CD14-positive monocyte (primary cell): ENCODE measurements at regions not wholly inside any gene's neighbourhood (a gene's known extent, or its start where the extent isn't known, plus 50 kb on each side); places are given as distances from the start of the nearest gene placed in this dataset.

Experiments
- DNase-seq, 3 donors: peaks; one replicate each; pipeline ENCODE4 v3.0.0-alpha.2; 2011 to 2022
- H2AFZ ChIP-seq: 2 replicates; pipeline ENCODE4 v1.6.0; 2012; ENCODE audit warnings: mild to moderate bottlenecking, low read depth, low read length, inconsistent platforms; ENCODE audit not compliant: insufficient read depth, poor library complexity, severe bottlenecking
- H3K27ac ChIP-seq, 2 donors: 1 replicate in 1 of 2; 2 replicates in 1 of 2; pipeline ENCODE4 v1.5.1; 2012 to 2013; ENCODE audit warnings: low read length in 2 of 2, control low read depth in 1 of 2, inconsistent platforms in 1 of 2, low read depth in 1 of 2, mild to moderate bottlenecking in 1 of 2
- H3K27me3 ChIP-seq, 2 donors: one replicate each; pipeline versions ENCODE4 v1.6.0 to v1.6.1; 2011 to 2013; ENCODE audit warnings: low read length in 2 of 2; ENCODE audit not compliant: control insufficient read depth in 2 of 2, insufficient read depth in 2 of 2
- H3K36me3 ChIP-seq, 2 donors: replicated peaks in 1 of 2; 1 replicate in 1 of 2; 2 replicates in 1 of 2; pipeline versions ENCODE4 v1.5.1 to v1.6.1; 2012 to 2013; ENCODE audit warnings: low read length in 2 of 2, control low read depth in 1 of 2, inconsistent platforms in 1 of 2, mild to moderate bottlenecking in 1 of 2; ENCODE audit not compliant: insufficient read depth in 2 of 2, control insufficient read depth in 1 of 2
- H3K4me1 ChIP-seq, 2 donors: 1 replicate in 1 of 2; 2 replicates in 1 of 2; pipeline versions ENCODE4 v1.5.1 to v1.6.1; 2012 to 2013; ENCODE audit warnings: low read length in 2 of 2, control low read depth in 1 of 2, inconsistent platforms in 1 of 2, mild to moderate bottlenecking in 1 of 2, moderate library complexity in 1 of 2; ENCODE audit not compliant: insufficient read depth in 2 of 2, control insufficient read depth in 1 of 2
- H3K4me2 ChIP-seq: replicated peaks from 2 replicates; pipeline ENCODE3; 2012; ENCODE audit warnings: low read length, moderate library complexity, mild to moderate bottlenecking; ENCODE audit not compliant: poor library complexity, severe bottlenecking; ENCODE audit errors: extremely low read depth
- H3K4me3 ChIP-seq, 3 experiments: fragments of 200-600 bp in 1 of 3; sonication (generic) in 1 of 3; replicated peaks in 1 of 3; 1 replicate in 2 of 3; 2 replicates in 1 of 3; pipeline ENCODE4 v1.5.1; 2011 to 2013; ENCODE audit warnings: low read length in 3 of 3, mild to moderate bottlenecking in 3 of 3, control low read depth in 2 of 3, low read depth in 2 of 3, inconsistent platforms in 1 of 3, moderate library complexity in 1 of 3
- H3K79me2 ChIP-seq: 2 replicates; pipeline ENCODE4 v1.6.0; 2012; ENCODE audit warnings: mild to moderate bottlenecking, control low read depth, inconsistent platforms, low read length, moderate library complexity; ENCODE audit not compliant: insufficient read depth
- H3K9ac ChIP-seq: 2 replicates; pipeline ENCODE4 v1.6.0; 2017; ENCODE audit warnings: low read length, mild to moderate bottlenecking; ENCODE audit not compliant: insufficient read depth, poor library complexity, severe bottlenecking
- H3K9me3 ChIP-seq, 2 donors: replicated peaks in 1 of 2; 1 replicate in 1 of 2; 2 replicates in 1 of 2; pipeline versions ENCODE4 v1.5.1 to v1.6.1; 2012 to 2013; ENCODE audit warnings: low read length in 2 of 2, control low read depth in 1 of 2; ENCODE audit not compliant: control insufficient read depth in 1 of 2, insufficient read depth in 1 of 2
- H4K20me1 ChIP-seq: 2 replicates; pipeline ENCODE4 v1.6.0; 2012; ENCODE audit warnings: mild to moderate bottlenecking, low read length, control low read depth, moderate library complexity; ENCODE audit not compliant: insufficient read depth
- H3K27ac Mint-ChIP-seq, 7 donors: one replicate each; pipeline ENCODE4 v1.8.0; 2020; ENCODE audit warnings: mild to moderate bottlenecking in 7 of 7, mixed read lengths in 7 of 7, moderate library complexity in 6 of 7, inconsistent platforms in 2 of 7
- H3K27me3 Mint-ChIP-seq, 3 donors: one replicate each; pipeline ENCODE4 v1.8.0; 2021 to 2022; ENCODE audit warnings: low read depth in 3 of 3, mild to moderate bottlenecking in 3 of 3, mixed read lengths in 3 of 3, moderate library complexity in 3 of 3, inconsistent platforms in 1 of 3
- H3K36me3 Mint-ChIP-seq, 2 donors: one replicate each; pipeline ENCODE4 v1.8.0; 2020; ENCODE audit warnings: mixed read lengths in 2 of 2, inconsistent platforms in 1 of 2, mild to moderate bottlenecking in 1 of 2
- H3K4me1 Mint-ChIP-seq: one replicate; pipeline ENCODE4 v1.8.0; 2020; ENCODE audit warnings: mild to moderate bottlenecking, mixed read lengths
- H3K4me3 Mint-ChIP-seq, 2 donors: one replicate each; pipeline ENCODE4 v1.8.0; 2020; ENCODE audit warnings: mild to moderate bottlenecking in 2 of 2, mixed read lengths in 2 of 2, moderate library complexity in 1 of 2
- H3K9me3 Mint-ChIP-seq, 7 donors: one replicate each; pipeline ENCODE4 v1.8.0; 2020 to 2022; ENCODE audit warnings: mixed read lengths in 7 of 7, mild to moderate bottlenecking in 6 of 7, moderate library complexity in 6 of 7, inconsistent platforms in 2 of 7
- CTCF ChIP-seq: fragments of 200-600 bp; IDR thresholded peaks from one replicate; pipeline ENCODE4 v1.8.0; 2022; ENCODE audit warnings: antibody characterized with exemption, mild to moderate bottlenecking
- WGBS: methylation state at CpG from one replicate; pipeline ENCODE4 v1.1.5; 2013; ENCODE audit warnings: missing lambda C conversion rate; ENCODE audit not compliant: insufficient coverage; 5-methylcytosine and 5-hydroxymethylcytosine counted together
- intact Hi-C, 2 donors: fragments of 100-400 bp; cut with micrococcal nuclease; formaldehyde crosslinking; loops; one replicate each; pipeline versions ENCODE4 v1.15.0 to v1.15.1; 2023

GRCh38 chr10:20674926-20675325 lies 222.2 kb downstream of the NEBL start:
- intact Hi-C loops = no loop called here
- no peak overlapping the region for H3K27ac ChIP-seq
- Mint-ChIP-seq H3K27ac (no peak overlapping the region), H3K36me3 (no peaks in the 10 kb centered on the region), H3K4me3 (no peak overlapping the region), H3K27me3 (no peaks in the 10 kb centered on the region), H3K9me3 (peaks cover 0 to 16% (median 2%) of the 10 kb centered on the region in 7 donors), H3K4me1 (no peaks in the 10 kb centered on the region)
- WGBS = 0% methylated on average over 1 of the region's 1 CpG
- no peaks in the 10 kb centered on the region for H3K4me1 ChIP-seq
- H3K4me2 ChIP-seq = no peak overlapping the region
- H3K9me3 ChIP-seq = peaks cover 0 to 5% of the 10 kb centered on the region in 2 donors
- H3K36me3 ChIP-seq = no peaks in the 10 kb centered on the region
- H2AFZ ChIP-seq = no peak overlapping the region
- no peak overlapping the region for H3K4me3 ChIP-seq
- no peaks in the 10 kb centered on the region for H4K20me1 ChIP-seq
- no peaks in the 10 kb centered on the region for H3K79me2 ChIP-seq
- no peak overlapping the region for H3K9ac ChIP-seq
- no peak for TF ChIP-seq CTCF
- H3K27me3 ChIP-seq = no peaks in the 10 kb centered on the region
- no peak for DNase-seq

GRCh38 chr10:20673175-20673574 lies 223.9 kb downstream of the NEBL start:
- H4K20me1 ChIP-seq = no peaks in the 10 kb centered on the region
- H3K4me1 ChIP-seq = no peaks in the 10 kb centered on the region
- H3K79me2 ChIP-seq = no peaks in the 10 kb centered on the region
- no peak overlapping the region for H3K27ac Mint-ChIP-seq
- no peak overlapping the region for H3K4me3 Mint-ChIP-seq
- H3K4me1 Mint-ChIP-seq = no peaks in the 10 kb centered on the region
- intact Hi-C loops = no loop called here
- peaks cover 0 to 12% (median 4%) of the 10 kb centered on the region in 7 donors for H3K9me3 Mint-ChIP-seq
- no peak overlapping the region for H3K27ac ChIP-seq
- H3K9me3 ChIP-seq = peaks cover 0 to 2% of the 10 kb centered on the region in 2 donors
- no peak overlapping the region for H2AFZ ChIP-seq
- H3K9ac ChIP-seq = no peak overlapping the region
- no peak overlapping the region for H3K4me2 ChIP-seq
- H3K4me3 ChIP-seq = no peak overlapping the region
- H3K27me3 Mint-ChIP-seq = no peaks in the 10 kb centered on the region
- H3K36me3 ChIP-seq = no peaks in the 10 kb centered on the region
- no peak for DNase-seq
- TF ChIP-seq CTCF = no peak
- no peaks in the 10 kb centered on the region for H3K27me3 ChIP-seq
- WGBS = 100% methylated on average over 1 of the region's 4 CpGs
- no peaks in the 10 kb centered on the region for H3K36me3 Mint-ChIP-seq
